ENCODE measurements at regions not wholly inside any gene's neighbourhood (a gene's known extent, or its start where the extent isn't known, plus 50 kb on each side); places are given as distances from the start of the nearest gene placed in this dataset.

GRCh38 chr18:6616981-6617380 is 112.5 kb upstream of the ARHGAP28 start:
- no peak for FAIRE-seq
- TF ChIP-seq CTCF (IDR thresholded peaks at IDR 0.05; ENCODE audit: insufficient read depth, low read length, severe bottlenecking) = no peak
- no peaks in the 10 kb centered on the region for H3K27me3 ChIP-seq (ENCODE audit: control insufficient read depth, insufficient read depth, low read length)

GRCh38 chr18:6621437-6621836 is 108.1 kb upstream of the ARHGAP28 start:
- no peak overlapping the region for H3K4me3 ChIP-seq (ENCODE audit: low read depth, low read length)
- DNase-seq (ENCODE audit: low read depth) = no peak

More at GRCh38 chr18:6616981-6617380, 112.5 kb upstream of the ARHGAP28 start:
- Histone ChIP-seq H3K4me3 (ENCODE audit: low read depth, low read length) (no peak overlapping the region), H3K36me3 (ENCODE audit: control insufficient read depth, insufficient read depth, low read length) (no peaks in the 10 kb centered on the region)
- no peak for DNase-seq (ENCODE audit: low read depth)

DNA sequence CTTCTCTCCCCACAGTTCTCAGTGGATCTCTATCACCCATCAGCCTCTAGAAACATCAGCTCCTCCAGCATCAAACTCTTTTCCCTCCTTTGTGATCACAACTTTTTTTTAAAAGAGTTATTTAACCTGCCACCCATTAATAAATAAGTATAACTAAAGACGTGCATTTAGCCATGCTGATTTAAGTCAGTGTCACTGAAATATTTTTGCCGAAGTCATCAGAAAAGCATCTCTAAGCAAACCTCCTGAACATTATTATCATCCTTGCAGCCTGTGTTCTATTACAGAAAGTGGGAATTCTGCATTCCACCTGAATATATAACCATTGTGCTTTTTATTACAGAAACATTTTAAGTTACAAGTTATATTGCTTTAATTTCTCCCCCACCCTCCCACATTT is 106.2 kb upstream of the ARHGAP28 start:
- Histone ChIP-seq H3K4me3 (ENCODE audit: low read depth, low read length) (no peak overlapping the region), H3K36me3 (ENCODE audit: control insufficient read depth, insufficient read depth, low read length) (no peaks in the 10 kb centered on the region), H3K27me3 (ENCODE audit: control insufficient read depth, insufficient read depth, low read length) (no peaks in the 10 kb centered on the region)
- no peak for FAIRE-seq
- TF ChIP-seq CTCF (IDR thresholded peaks at IDR 0.05; ENCODE audit: insufficient read depth, low read length, severe bottlenecking) = no peak
- no peak for DNase-seq (ENCODE audit: low read depth)

More at GRCh38 chr18:6621437-6621836, 108.1 kb upstream of the ARHGAP28 start:
- FAIRE-seq = no peak
- H3K36me3 ChIP-seq (ENCODE audit: control insufficient read depth, insufficient read depth, low read length) = no peaks in the 10 kb centered on the region
- TF ChIP-seq CTCF (IDR thresholded peaks at IDR 0.05; ENCODE audit: insufficient read depth, low read length, severe bottlenecking) = no peak
- no peaks in the 10 kb centered on the region for H3K27me3 ChIP-seq (ENCODE audit: control insufficient read depth, insufficient read depth, low read length)

DNA sequence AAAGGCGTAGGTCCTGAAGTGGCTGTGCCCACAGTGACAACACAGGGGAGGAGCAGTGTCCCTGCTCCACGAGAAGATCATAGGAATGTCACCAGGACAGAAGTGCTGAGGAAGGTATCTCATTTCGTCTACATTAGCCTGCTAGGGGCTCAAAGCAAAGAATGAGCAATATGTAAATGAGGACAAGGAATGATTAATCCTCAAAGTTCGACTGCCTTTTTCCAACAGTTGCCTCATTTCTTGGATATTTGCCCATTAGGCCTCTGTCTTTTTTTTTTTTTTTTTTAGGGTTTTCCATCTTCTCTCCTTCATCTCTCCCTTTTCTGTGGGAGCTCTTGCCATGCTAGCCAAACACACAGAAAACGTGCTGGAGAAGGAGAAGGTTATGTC is 105.2 kb upstream of the ARHGAP28 start:
- H3K4me3 ChIP-seq (ENCODE audit: low read depth, low read length) = no peak overlapping the region
- no peak for TF ChIP-seq CTCF (IDR thresholded peaks at IDR 0.05; ENCODE audit: insufficient read depth, low read length, severe bottlenecking)
- FAIRE-seq (no peak), DNase-seq (ENCODE audit: low read depth) (peak; percentile 71)
- no peaks in the 10 kb centered on the region for H3K27me3 ChIP-seq (ENCODE audit: control insufficient read depth, insufficient read depth, low read length)
- H3K36me3 ChIP-seq (ENCODE audit: control insufficient read depth, insufficient read depth, low read length) = no peaks in the 10 kb centered on the region

DNA sequence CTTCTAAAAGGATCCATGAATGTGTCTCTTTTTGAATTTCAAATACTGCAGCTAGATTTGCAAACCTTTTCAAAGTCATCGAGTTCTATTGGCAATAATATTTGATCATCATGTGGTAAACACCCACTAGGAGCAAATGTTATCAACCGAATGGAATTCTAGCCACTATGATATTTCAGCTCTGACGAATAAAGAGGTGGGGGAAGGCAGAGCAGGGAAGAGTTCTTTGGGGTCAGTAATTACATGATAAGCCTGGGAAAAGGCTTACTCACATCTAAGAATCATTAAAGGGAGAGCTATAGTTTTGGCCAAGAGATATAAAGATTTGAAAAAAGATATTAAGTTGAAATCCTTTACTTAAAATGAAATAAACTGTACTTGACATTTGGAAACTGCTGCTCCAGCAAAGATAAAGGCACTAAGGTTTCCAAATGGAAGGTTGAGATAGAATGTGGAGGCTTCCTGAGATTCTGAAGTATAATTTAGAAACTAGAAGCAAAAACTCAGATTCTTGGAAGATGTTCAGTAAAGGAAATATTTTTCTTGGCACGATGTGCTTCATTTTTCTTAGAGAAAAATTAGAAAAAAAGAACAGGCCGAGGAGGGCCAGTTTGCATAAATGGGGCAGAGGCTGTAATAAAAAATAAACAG is 104.7 kb upstream of the ARHGAP28 start:
- peak; percentile 40 for DNase-seq (ENCODE audit: low read depth)
- H3K4me3 ChIP-seq (ENCODE audit: low read depth, low read length) = no peak overlapping the region
- no peaks in the 10 kb centered on the region for H3K36me3 ChIP-seq (ENCODE audit: control insufficient read depth, insufficient read depth, low read length)
- no peak for FAIRE-seq
- H3K27me3 ChIP-seq (ENCODE audit: control insufficient read depth, insufficient read depth, low read length) = no peaks in the 10 kb centered on the region
- no peak for TF ChIP-seq CTCF (IDR thresholded peaks at IDR 0.05; ENCODE audit: insufficient read depth, low read length, severe bottlenecking)

DNA sequence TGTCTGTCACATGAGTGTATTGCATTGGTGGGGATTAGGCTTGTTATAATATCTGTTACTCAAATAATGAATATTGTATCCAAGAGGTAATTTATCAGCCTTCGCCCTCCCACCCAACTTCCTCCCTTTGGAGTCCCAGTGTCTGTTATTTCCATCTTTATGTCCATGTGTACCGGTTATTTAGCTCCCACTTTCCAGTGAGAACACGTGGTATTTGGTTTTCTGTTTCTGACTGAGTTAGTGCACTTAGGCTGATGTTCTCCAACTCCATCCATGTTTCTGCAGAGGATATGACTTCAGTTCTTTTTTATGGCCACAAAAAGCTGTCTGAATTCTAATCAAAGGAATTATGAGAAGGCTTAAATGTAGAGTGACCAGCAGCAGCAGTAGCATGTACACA is 104.0 kb upstream of the ARHGAP28 start:
- Histone ChIP-seq H3K4me3 (ENCODE audit: low read depth, low read length) (no peak overlapping the region), H3K27me3 (ENCODE audit: control insufficient read depth, insufficient read depth, low read length) (no peaks in the 10 kb centered on the region), H3K36me3 (ENCODE audit: control insufficient read depth, insufficient read depth, low read length) (no peaks in the 10 kb centered on the region)
- FAIRE-seq = no peak
- no peak for DNase-seq (ENCODE audit: low read depth)
- no peak for TF ChIP-seq CTCF (IDR thresholded peaks at IDR 0.05; ENCODE audit: insufficient read depth, low read length, severe bottlenecking)
